ENCODE measurements at regions not wholly inside any gene's neighbourhood (a gene's known extent, or its start where the extent isn't known, plus 50 kb on each side); places are given as distances from the start of the nearest gene placed in this dataset.

- TF ChIP-seq, protein P1, sequence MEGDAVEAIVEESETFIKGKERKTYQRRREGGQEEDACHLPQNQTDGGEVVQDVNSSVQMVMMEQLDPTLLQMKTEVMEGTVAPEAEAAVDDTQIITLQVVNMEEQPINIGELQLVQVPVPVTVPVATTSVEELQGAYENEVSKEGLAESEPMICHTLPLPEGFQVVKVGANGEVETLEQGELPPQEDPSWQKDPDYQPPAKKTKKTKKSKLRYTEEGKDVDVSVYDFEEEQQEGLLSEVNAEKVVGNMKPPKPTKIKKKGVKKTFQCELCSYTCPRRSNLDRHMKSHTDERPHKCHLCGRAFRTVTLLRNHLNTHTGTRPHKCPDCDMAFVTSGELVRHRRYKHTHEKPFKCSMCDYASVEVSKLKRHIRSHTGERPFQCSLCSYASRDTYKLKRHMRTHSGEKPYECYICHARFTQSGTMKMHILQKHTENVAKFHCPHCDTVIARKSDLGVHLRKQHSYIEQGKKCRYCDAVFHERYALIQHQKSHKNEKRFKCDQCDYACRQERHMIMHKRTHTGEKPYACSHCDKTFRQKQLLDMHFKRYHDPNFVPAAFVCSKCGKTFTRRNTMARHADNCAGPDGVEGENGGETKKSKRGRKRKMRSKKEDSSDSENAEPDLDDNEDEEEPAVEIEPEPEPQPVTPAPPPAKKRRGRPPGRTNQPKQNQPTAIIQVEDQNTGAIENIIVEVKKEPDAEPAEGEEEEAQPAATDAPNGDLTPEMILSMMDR (conservative IDR thresholded peaks at IDR 0.05 in 1 of 2, IDR thresholded peaks at IDR 0.05 in 1 of 2; ENCODE audit: low read depth in 1 of 2, low read length in 2 of 2), result no peak
- TF ChIP-seq EZH2 (IDR thresholded peaks at IDR 0.05; ENCODE audit: low read length, missing control alignments), result no peak
- Histone ChIP-seq H3K79me2 (ENCODE audit: control insufficient read depth, insufficient read depth, low read length) (no peaks in the 10 kb centered on the region), H3K36me3 (ENCODE audit: control insufficient read depth, insufficient read depth, low read length) (no peaks in the 10 kb centered on the region), H4K20me1 (ENCODE audit: control insufficient read depth, extremely low read depth, insufficient read depth, low read length) (no peaks in the 10 kb centered on the region), H3K4me2 (ENCODE audit: extremely low read depth, insufficient read depth, low read length) (no peak overlapping the region), H3K4me3 (replicated peaks in 1 of 4; ENCODE audit: control extremely low read depth in 1 of 4, insufficient read depth in 1 of 4, low read depth in 3 of 4, low read length in 4 of 4) (no peak overlapping the region), H3K9ac (ENCODE audit: insufficient read depth, low read length) (no peak overlapping the region), H3K9me3 (ENCODE audit: control insufficient read depth, insufficient read depth, low read depth, low read length) (no peaks in the 10 kb centered on the region), H3K27me3 (ENCODE audit: control insufficient read depth, insufficient read depth, low read length) (no peaks in the 10 kb centered on the region), H2AFZ (ENCODE audit: low read length) (no peak overlapping the region), H3K4me1 (ENCODE audit: control insufficient read depth, extremely low read depth, insufficient read depth, low read length) (no peaks in the 10 kb centered on the region), H3K27ac (ENCODE audit: insufficient read depth, low read length) (no peak overlapping the region)
- no peak for DNase-seq (ENCODE audit: low read depth in 2 of 2)
Observed at GRCh38 chr2:125979886-125980285, 676.1 kb upstream of the GYPC start.

DNA sequence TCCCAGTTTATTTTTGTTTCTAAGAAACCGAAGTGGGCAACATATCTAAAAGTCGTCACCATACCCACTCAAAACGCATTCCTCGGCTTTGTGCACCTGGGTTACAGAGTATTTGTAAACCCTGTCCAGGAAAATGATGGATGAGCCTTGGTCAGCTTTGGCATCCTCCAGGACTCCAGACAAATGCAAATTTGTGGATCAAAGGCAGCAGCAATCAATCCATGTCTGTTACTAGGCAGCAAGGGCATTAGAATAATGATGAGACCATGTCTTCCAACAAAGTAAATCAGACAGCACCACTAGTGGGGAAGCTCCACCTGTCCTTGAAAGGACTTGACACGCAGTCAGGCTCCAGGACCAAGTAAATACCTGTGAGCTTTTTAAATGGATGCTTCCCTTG is 672.6 kb upstream of the GYPC start:
- no peaks in the 10 kb centered on the region for H3K4me1 ChIP-seq (ENCODE audit: control insufficient read depth, extremely low read depth, insufficient read depth, low read length)
- no peaks in the 10 kb centered on the region for H3K79me2 ChIP-seq (ENCODE audit: control insufficient read depth, insufficient read depth, low read length)
- no peak for TF ChIP-seq EZH2 (IDR thresholded peaks at IDR 0.05; ENCODE audit: low read length, missing control alignments)
- TF ChIP-seq, protein P1 (conservative IDR thresholded peaks at IDR 0.05 in 1 of 2, IDR thresholded peaks at IDR 0.05 in 1 of 2; ENCODE audit: low read depth in 1 of 2, low read length in 2 of 2), result no peak
- no peak overlapping the region for H3K4me2 ChIP-seq (ENCODE audit: extremely low read depth, insufficient read depth, low read length)
- no peaks in the 10 kb centered on the region for H3K36me3 ChIP-seq (ENCODE audit: control insufficient read depth, insufficient read depth, low read length)
- no peak overlapping the region for H3K4me3 ChIP-seq (replicated peaks in 1 of 4; ENCODE audit: control extremely low read depth in 1 of 4, insufficient read depth in 1 of 4, low read depth in 3 of 4, low read length in 4 of 4)
- no peak for DNase-seq (ENCODE audit: low read depth in 2 of 2)
- H3K9me3 ChIP-seq (ENCODE audit: control insufficient read depth, insufficient read depth, low read depth, low read length), result no peaks in the 10 kb centered on the region
- no peaks in the 10 kb centered on the region for H3K27me3 ChIP-seq (ENCODE audit: control insufficient read depth, insufficient read depth, low read length)
- H4K20me1 ChIP-seq (ENCODE audit: control insufficient read depth, extremely low read depth, insufficient read depth, low read length), result no peaks in the 10 kb centered on the region
- no peak overlapping the region for H3K27ac ChIP-seq (ENCODE audit: insufficient read depth, low read length)
- no peak overlapping the region for H3K9ac ChIP-seq (ENCODE audit: insufficient read depth, low read length)
- H2AFZ ChIP-seq (ENCODE audit: low read length), result no peak overlapping the region

- no peaks in the 10 kb centered on the region for H4K20me1 ChIP-seq (ENCODE audit: control insufficient read depth, extremely low read depth, insufficient read depth, low read length)
- H3K4me2 ChIP-seq (ENCODE audit: extremely low read depth, insufficient read depth, low read length), result no peak overlapping the region
- H2AFZ ChIP-seq (ENCODE audit: low read length), result no peak overlapping the region
Observed at GRCh38 chr2:126029316-126029715, 626.6 kb upstream of the GYPC start.

More at GRCh38 chr2:126029316-126029715, 626.6 kb upstream of the GYPC start:
- DNase-seq (ENCODE audit: low read depth in 2 of 2), result no peak
- Histone ChIP-seq H3K27me3 (ENCODE audit: control insufficient read depth, insufficient read depth, low read length) (no peaks in the 10 kb centered on the region), H3K9ac (ENCODE audit: insufficient read depth, low read length) (no peak overlapping the region), H3K9me3 (ENCODE audit: control insufficient read depth, insufficient read depth, low read depth, low read length) (no peaks in the 10 kb centered on the region), H3K36me3 (ENCODE audit: control insufficient read depth, insufficient read depth, low read length) (no peaks in the 10 kb centered on the region), H3K4me3 (replicated peaks in 1 of 4; ENCODE audit: control extremely low read depth in 1 of 4, insufficient read depth in 1 of 4, low read depth in 3 of 4, low read length in 4 of 4) (no peak overlapping the region), H3K79me2 (ENCODE audit: control insufficient read depth, insufficient read depth, low read length) (no peaks in the 10 kb centered on the region), H3K27ac (ENCODE audit: insufficient read depth, low read length) (no peak overlapping the region), H3K4me1 (ENCODE audit: control insufficient read depth, extremely low read depth, insufficient read depth, low read length) (no peaks in the 10 kb centered on the region)
- TF ChIP-seq, protein P1 (conservative IDR thresholded peaks at IDR 0.05 in 1 of 2, IDR thresholded peaks at IDR 0.05 in 1 of 2; ENCODE audit: low read depth in 1 of 2, low read length in 2 of 2), result no peak
- no peak for TF ChIP-seq EZH2 (IDR thresholded peaks at IDR 0.05; ENCODE audit: low read length, missing control alignments)

Measured in fibroblast of lung (primary cell).